IPS-18c (cell line): ENCODE measurements at regions not wholly inside any gene's neighbourhood (a gene's known extent, or its start where the extent isn't known, plus 50 kb on each side); places are given as distances from the start of the nearest gene placed in this dataset.

Experiments
- H3K4me3 ChIP-seq: 2 replicates; pipeline ENCODE4 v1.7.0; 2013; ENCODE audit warnings: low read depth, mild to moderate bottlenecking, low read length, moderate library complexity; ENCODE audit not compliant: insufficient read depth
- H3K9me3 ChIP-seq: one replicate; pipeline ENCODE4 v1.6.1; 2013; ENCODE audit warnings: mild to moderate bottlenecking, low read length, moderate library complexity; ENCODE audit not compliant: control insufficient read depth, insufficient read depth

DNA sequence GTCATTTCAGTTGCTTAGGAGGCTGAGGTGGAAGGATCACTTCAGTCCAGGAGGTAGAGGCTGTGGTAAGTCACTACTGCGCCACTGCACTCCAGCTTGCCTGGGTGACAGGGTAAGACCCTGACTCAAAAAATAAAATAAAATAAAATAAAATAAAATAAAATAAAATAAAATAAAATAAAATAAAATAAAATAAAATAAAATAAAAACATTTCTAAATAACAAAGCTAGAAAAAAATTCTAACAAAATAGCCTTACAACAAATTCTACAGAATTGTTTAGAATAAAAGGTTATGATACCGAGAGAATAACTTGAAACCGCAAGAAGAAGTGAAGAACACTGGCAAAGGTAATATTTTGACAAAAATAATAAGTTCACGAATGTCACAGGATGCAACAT lies 794.3 kb downstream of the NR2F2 start:
- H3K4me3 ChIP-seq, result no peak overlapping the region
- no peaks in the 10 kb centered on the region for H3K9me3 ChIP-seq

DNA sequence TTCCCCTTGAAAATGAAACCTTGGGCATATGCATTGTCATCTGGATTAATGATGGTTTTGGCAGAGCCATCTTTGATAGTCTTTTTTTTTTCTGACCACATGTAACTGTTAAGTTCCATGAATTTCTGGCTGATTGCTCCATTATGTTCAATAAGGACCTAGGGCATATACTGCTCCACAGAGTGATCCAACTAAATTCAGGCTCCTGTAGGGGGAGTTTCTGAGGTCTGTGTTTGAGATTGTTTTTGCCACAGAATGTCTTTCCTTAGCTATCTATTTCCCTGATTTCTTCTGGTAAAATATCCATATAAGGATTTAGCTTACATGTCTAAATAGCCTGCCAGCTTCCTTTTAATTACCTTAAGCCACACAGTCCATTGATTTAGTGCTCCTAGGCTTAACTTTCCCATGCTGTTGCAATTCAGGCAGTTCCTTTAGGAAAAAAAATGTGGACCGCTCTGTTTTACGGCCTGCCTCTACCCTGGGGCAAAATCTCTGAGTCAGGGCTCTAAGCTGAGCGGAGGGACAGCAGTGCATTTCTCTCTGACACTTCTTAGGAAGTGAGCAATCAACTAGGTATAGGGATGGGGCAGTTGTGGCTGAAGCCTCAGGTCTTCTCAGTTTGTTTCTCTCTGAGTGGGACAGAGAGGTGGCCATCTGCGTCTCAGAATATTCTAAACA lies 796.2 kb downstream of the NR2F2 start:
- H3K4me3 ChIP-seq, result no peak overlapping the region
- no peaks in the 10 kb centered on the region for H3K9me3 ChIP-seq

DNA sequence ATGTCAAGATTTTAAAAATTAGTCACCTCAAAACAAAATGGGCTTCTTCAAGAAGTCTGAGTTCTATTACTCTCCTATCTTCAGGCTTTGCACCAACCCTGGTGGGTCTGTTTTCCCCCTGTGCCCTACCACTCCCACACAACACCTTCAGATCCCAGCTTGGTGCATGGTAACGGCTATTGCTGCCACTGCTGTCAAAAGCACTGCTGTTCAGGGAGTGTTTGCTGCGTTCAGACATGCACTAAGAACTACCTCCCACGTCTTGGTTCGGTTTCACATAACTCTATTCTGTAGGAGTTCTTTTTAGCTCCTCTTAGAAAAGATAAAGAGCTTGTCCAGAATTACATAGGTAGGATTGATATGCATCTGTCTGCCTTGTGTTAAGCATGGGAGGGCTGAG lies 799.2 kb downstream of the NR2F2 start:
- peaks cover 2% of the 10 kb centered on the region for H3K9me3 ChIP-seq
- no peak overlapping the region for H3K4me3 ChIP-seq

DNA sequence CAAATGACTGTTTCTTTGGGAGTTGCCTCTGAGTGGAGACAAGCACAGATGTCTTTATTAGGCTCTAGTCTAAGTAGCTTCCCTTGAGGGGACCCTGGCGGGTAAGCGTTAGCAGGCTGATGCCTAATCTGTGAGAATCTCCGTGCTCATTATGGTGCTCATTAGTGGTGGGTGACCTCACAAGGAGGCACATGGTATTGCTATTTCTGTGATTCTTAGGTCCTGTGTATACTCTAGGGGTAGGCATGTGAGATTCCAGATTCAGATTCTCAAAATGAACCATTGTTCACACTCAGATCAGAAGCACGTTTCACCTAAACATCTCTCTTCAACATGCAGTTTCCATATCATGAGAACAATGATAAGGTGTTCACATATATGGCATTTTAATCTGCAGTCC lies 809.7 kb downstream of the NR2F2 start:
- Histone ChIP-seq H3K9me3 (no peaks in the 10 kb centered on the region), H3K4me3 (no peak overlapping the region)

DNA sequence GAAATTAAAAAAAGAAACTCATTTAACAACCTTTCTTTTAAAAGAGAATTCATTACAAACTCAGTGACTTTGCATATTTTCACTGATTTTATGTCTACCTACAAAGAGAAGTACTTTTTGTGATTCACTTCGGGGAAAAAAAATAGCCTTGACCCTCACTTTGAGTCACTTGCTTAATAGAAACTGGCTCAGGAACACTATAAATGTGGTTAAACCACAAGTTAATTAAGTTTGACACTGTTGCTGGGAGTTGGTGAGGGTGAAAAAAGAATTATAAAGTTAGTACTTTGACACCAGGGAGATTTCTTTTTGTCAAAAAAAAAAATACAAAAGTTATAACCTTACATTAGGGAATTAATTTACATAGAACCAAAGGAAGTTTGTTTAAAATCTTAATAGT lies 810.9 kb downstream of the NR2F2 start:
- no peak overlapping the region for H3K4me3 ChIP-seq

DNA sequence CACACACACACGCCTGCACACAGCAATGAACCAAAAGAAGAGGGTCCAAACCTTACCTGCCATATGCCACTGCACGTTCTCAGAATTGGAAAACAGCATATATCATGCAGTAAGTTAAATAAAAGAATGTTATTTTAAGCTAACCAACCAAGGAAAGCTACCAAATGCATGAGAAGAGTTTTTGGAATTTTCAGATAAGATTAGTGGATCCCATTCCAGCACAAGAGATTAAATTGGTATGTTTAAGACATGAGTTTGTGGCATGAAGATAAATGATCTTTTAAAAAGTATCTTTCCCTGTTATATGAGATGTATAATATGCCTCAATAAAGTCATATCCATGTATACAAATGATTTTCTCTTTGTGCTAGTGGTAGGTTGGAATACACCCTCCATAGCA lies 811.4 kb downstream of the NR2F2 start:
- Histone ChIP-seq H3K9me3 (no peaks in the 10 kb centered on the region), H3K4me3 (no peak overlapping the region)

More for the DNA sequence above, 810.9 kb downstream of the NR2F2 start:
- no peaks in the 10 kb centered on the region for H3K9me3 ChIP-seq

DNA sequence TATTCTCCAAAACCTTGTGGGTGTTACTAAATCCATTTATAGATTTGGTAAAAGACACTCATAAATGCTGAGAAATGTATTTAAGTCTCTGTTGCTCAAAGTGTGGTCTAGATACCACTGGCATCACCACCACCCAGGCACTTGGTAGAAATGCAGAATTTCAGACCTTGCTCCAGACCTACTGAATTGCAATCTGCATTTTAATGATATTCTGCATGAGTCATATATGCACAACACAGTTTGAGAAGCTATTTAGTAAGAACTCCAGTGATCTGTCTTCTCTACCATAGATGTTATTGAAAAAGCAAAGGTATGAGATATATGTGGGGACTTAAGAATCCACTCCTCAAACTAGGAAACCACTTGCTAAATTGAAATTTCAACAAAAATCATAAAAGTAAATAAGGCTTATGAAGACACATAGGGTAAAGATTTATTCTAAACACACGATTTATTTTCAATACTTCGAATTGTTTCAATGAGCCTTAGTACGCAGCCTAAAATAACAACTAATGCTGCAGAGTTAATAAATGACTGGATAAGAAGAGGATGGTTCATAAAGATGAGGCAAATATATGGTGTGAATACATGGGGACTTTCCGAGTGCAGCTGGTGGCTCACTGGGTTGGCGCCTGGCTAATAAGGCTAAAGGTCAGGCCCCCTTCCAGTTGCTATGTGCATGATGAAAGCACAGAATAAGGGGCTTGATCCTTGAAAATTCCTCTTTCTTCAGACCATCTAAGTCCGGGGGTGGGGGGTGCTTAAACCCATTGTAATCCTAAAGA lies 813.3 kb downstream of the NR2F2 start:
- H3K4me3 ChIP-seq, result no peak overlapping the region
- H3K9me3 ChIP-seq, result no peaks in the 10 kb centered on the region

DNA sequence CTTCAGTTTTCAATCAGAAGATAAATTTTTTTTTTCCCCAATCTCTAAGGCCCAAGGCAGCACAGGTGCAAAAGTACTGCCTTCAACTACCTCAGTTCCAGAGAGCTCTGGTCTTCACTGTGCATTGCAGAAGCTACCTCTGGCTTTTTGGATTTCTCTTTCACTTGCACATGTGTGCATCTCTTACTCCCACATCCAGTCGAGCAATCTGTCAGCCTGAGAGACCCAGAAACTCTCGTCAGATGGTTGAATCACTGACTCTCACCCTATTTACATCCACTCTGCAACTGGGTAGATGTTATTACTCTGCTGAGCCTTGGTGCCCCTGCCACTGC lies 813.8 kb downstream of the NR2F2 start:
- Histone ChIP-seq H3K9me3 (no peaks in the 10 kb centered on the region), H3K4me3 (no peak overlapping the region)

DNA sequence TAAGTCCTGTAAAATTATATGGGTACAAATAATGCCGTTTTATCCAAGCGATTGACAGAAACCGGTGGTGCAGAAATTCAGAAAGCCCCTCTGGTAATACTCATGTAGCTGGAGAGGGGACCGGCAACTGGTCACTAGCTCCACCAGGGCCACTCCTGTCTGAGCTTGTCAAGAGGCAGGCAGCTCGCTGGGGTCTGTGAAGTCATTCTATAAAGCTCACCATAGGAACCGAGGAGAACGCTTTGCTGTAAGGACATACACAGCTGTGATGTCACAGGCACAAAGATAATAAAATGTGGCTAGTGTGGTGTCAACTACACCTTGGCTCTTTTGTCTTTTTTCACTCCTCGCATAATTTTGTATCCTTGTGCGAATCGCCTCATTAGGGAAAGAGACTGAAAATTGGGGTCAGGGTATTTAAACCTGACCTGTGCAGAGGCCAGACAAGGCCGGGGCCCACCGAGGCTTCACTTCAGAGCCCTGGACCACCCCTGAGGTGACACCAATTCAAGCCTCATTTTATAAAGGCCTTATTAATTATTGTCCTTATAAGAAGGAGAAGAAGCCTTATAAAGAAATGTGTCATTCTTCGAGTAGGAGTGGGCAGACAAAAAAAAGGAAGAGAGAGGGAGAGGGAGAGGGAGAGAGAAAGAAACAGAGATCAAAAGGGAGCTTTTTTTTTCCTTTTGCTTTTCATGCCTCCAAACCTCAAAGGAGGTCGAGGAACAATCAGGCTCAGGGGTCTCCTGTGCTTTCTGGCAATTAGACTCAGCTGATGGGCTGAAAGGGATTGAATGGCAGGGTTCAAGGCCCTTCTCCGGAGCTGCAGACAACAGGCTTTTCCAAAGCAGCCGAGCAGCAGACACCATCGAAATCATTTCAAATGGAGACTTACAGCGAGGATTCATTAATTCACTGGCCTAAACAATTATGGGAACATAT lies 813.3 kb upstream of the ARRDC4 start:
- H3K4me3 ChIP-seq, result no peak overlapping the region

DNA sequence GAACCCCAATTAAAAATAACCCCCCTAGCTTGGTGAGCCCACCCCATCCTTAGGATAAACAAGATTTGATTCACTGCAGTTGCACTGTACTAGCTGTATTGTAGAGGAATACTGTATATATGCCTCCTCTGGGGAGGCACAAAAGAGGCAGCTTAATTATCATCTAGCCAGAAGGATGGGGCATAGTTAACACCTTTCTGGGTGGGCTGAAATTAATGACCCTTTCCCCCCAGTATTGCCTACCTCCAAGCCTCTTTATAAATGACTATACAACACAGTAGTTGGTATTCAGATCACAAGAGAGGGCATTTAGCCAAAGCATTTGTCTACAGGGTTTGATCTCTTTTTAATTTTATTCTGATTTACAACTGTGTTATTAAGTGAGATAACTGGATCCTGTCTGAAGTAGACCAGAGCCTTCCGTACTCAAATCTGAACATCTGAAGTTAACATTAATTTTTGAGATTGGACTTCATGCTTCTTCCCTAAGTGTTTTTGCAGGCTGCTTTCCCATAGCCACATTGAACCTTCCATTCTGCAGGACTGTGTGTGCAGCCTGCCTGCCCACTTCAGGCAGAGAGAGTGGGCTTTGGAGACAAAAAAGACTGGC lies 807.0 kb upstream of the ARRDC4 start:
- H3K4me3 ChIP-seq, result no peak overlapping the region
- H3K9me3 ChIP-seq, result no peaks in the 10 kb centered on the region

More for the DNA sequence above, 813.3 kb upstream of the ARRDC4 start:
- no peaks in the 10 kb centered on the region for H3K9me3 ChIP-seq

DNA sequence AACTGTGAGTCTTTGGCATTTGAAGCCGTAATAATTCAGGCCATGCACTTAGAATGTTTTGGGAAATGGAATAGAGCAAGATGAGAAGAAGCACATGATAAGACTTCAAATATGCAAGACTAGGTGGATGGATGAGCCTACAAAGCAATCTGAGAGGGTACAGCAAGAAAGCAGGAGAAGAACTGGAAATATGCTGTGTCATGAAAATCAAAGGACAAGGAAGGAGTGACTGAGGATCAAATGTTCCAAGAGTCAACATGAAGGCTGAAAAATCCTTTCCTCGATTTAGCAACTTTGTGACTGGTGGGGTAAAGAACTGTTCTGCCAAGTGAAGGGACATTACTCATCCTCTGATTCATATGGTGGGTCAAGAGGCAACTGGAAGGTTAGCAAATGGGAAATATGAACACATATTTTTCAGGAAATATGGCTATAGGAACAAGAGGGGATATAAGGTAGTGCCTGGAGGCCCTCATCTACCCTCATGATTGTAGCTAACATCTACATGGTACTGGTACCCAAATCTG lies 803.7 kb upstream of the ARRDC4 start:
- Histone ChIP-seq H3K4me3 (no peak overlapping the region), H3K9me3 (no peaks in the 10 kb centered on the region)

DNA sequence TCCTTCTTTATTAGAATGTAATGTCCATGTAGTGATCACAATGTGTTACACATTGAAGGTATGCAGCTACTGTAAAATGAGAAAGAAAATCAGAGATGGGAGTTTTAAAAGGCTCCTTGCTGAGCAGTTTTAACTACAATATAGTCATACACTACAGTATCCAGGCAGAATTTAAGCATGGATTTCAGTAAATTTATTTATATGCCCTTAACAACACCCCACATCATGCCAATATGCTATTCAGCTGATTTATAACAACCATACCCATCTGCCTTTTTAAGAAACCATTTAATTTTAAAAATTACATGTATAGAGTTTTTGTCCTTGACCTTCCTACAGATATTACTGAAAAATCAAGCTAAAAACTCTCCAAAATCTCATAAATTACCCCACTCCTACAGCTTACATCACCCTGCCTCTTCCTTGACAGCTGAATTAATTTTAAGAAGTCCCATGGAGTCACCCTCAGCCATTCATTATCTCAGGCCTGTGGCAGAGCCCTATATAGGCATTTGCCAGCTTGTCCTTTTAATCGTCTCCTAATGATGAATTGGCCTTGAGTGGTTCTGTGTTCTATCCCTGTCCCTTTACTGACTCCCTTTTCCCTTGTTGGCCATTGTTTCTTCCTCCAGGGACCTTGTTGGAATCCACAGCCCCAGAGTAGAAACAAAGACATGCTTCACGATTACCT lies 797.6 kb upstream of the ARRDC4 start:
- Histone ChIP-seq H3K9me3 (no peaks in the 10 kb centered on the region), H3K4me3 (no peak overlapping the region)

DNA sequence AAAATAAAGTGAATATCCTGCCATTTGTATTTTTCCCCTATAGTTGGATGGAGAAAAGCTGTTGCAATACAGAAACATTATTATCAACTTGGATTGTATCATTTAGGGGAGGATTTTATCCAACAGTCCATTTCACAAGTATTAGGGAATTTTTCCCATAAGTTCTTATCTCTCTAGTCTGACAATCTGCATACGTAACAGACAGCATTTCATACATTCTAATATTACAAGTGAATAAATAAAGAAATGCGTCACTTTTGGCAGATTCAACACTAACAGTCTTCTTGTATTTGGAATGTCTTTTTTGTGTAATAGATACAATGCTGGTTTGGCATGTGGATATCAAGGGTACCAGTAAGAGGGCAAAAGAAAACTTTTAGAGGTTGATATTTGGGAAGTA lies 795.3 kb upstream of the ARRDC4 start:
- Histone ChIP-seq H3K9me3 (no peaks in the 10 kb centered on the region), H3K4me3 (no peak overlapping the region)

DNA sequence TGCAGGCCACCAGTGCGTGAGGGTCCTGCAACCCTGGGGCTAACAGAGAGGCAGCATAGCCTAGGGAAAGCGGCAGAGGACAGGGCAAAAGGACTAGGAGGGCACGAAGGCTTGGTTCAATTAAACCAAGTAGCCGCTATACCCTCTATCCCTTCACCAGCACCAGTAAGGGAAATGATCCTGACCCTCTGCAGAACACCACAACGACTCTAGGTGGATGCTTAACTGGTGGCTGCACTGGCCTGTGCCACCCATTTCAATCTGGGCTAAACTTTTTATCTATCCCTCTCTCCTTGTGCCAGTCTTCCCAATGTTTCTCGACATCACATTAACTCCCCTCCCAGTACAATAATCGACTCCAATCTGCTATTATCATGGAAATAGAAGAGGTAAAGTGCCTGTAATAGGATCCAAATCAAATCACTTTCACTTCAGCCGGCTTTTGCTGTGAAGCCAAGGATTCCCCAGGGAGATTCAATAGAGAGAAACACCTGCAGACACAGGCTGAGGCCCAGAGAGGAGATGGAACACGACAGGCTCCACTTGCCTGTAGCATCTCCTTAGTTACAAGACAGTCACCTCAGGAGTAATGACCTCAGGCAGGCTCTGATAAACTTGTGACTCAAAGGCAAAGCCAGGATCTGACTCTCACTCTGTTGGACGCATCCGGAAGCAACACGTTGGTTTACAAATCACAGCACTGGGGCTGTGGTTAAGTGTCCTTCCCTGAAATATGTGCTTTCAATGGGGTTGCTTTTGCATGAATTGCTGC lies 791.6 kb upstream of the ARRDC4 start:
- H3K4me3 ChIP-seq, result no peak overlapping the region
- no peaks in the 10 kb centered on the region for H3K9me3 ChIP-seq

DNA sequence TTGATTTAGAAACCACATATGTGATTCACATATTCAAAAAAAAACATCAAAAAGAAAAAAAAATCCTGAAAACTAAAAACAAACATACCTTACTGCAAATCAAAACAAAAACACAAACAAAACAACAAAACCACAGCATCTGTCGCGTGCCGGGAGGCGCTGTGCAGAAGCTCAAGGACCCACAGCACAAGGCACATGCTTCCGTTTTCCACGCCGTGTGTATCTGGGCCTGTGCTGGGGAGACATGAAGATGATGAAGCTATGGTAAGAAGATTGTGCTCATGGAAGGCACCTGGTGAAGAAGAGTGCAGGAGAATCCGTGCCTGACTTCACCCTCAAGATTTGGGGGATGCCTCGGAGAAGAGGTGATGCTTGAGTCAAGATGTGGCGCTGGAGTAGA lies 788.9 kb upstream of the ARRDC4 start:
- Histone ChIP-seq H3K4me3 (no peak overlapping the region), H3K9me3 (no peaks in the 10 kb centered on the region)

DNA sequence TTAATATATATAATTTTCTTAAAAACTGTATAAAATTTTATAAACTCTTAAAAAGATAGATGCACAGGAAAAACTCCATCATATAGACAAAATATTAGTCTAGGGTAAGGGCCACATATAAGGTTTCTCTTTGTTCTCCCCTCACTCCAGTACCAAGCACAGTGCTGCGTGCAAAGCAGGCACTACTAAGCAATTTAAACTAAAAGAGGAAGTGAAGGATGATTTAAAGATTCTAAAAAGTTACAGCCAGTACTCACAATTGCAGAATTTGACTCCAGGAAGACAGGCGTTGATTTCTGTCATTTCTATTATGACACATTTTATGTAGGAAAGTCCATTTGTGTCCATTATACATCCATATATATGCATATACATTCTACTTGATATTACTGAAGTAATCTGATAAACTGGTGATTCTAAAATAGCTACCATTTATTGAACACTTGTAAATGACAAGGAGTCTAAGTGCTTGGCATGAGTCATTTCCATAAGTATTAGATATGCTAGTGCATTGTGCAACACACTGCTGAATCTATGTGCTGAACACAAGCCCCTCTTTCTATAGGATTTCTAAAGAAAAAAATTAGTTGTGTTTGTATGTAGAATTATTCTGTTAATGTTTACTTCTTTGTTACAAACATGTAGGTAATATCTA lies 785.5 kb upstream of the ARRDC4 start:
- no peaks in the 10 kb centered on the region for H3K9me3 ChIP-seq

More for the DNA sequence above, 785.5 kb upstream of the ARRDC4 start:
- no peak overlapping the region for H3K4me3 ChIP-seq
